HEK293T (cell line): ENCODE measurements at regions not wholly inside any gene's neighbourhood (a gene's known extent, or its start where the extent isn't known, plus 50 kb on each side); places are given as distances from the start of the nearest gene placed in this dataset.

Experiments
- CTBP1 ChIP-seq: fragments of 450-650 bp; IDR thresholded peaks from 2 replicates; pipeline ENCODE4 v1.6.1; 2016; ENCODE audit warnings: borderline replicate concordance
- SP1 ChIP-seq: fragments of 450-650 bp; IDR thresholded peaks from 2 replicates; pipeline ENCODE4 v1.6.1; 2017
- SUZ12 ChIP-seq: fragments of 450-650 bp; IDR thresholded peaks from 2 replicates; pipeline ENCODE4 v1.6.1; 2016; ENCODE audit warnings: mild to moderate bottlenecking

GRCh38 chr13:94936633-94937032 is 224.3 kb upstream of the SOX21 start:
- TF ChIP-seq SUZ12 (no peak), CTBP1 (no peak), SP1 (no peak)
